K562 (cell line): ENCODE measurements at regions not wholly inside any gene's neighbourhood (a gene's known extent, or its start where the extent isn't known, plus 50 kb on each side); places are given as distances from the start of the nearest gene placed in this dataset.

Source experiments
- ATAC-seq: fragments of 200-7000 bp; cut with Tn5 transposase; 3 replicates; pipeline ENCODE4 v1.9.1; 2020; ENCODE audit warnings: moderate library complexity
- BruUV-seq: library from RNA; stranded (reverse); fragments of 400-500 nt; replicated peaks from 2 replicates; lab custom pipeline; 2021; lab: Mats Ljungman, UMichigan
- CTCF ChIA-PET: fragments of 300-600 bp; formaldehyde crosslinking; extraction: SDS; loops from one replicate; lab custom pipeline; 2021; ENCODE audit warnings: low intra/inter-chr PET ratio; lab: Yijun Ruan, JAX
- POLR2A ChIA-PET: fragments of 300-600, 350-650 bp; sonication (Branson Sonifier 250); formaldehyde crosslinking; extraction: SDS; loops from one replicate; lab custom pipeline; 2021; ENCODE audit warnings: antibody characterized with exemption, inconsistent platforms; lab: Yijun Ruan, JAX
- DNase-seq, 4 experiments: peaks; one replicate each; pipeline versions ENCODE4 v3.0.0 to v3.0.0-alpha.2; 2011 to 2018; ENCODE audit warnings: low spot score in 3 of 4, mixed read lengths in 3 of 4; ENCODE audit errors: extremely low read depth in 1 of 4
- FAIRE-seq: peaks from 2 replicates; lab custom pipeline; 2011; peaks lifted over from hg19 to GRCh38; lab: Jason Lieb, UNC
- H2AFZ ChIP-seq: 2 replicates; pipeline ENCODE4 v1.6.0; 2011; ENCODE audit warnings: low read depth, low read length, control low read depth, inconsistent platforms
- H3K27ac ChIP-seq: fragments of 200-600 bp; 3 replicates; pipeline ENCODE4 v1.8.0; 2011; ENCODE audit warnings: low read depth, mild to moderate bottlenecking, control low read depth, inconsistent platforms, low read length, moderate library complexity, mixed read lengths; ENCODE audit errors: extremely low read depth
- H3K27me3 ChIP-seq, 2 experiments: fragments of 300-600 bp in 1 of 2; 2 replicates in 1 of 2; 3 replicates in 1 of 2; pipeline versions ENCODE4 v1.6.0 to v1.8.0; 2011; ENCODE audit warnings: inconsistent platforms in 2 of 2, low read length in 2 of 2, mild to moderate bottlenecking in 1 of 2, mixed read lengths in 1 of 2, moderate library complexity in 1 of 2; ENCODE audit not compliant: control insufficient read depth in 2 of 2, insufficient read depth in 2 of 2
- H3K36me3 ChIP-seq: fragments of 300-600 bp; 3 replicates; pipeline ENCODE4 v1.8.0; 2011; ENCODE audit warnings: mild to moderate bottlenecking, low read length, inconsistent platforms; ENCODE audit not compliant: control insufficient read depth, insufficient read depth
- H3K4me1 ChIP-seq, 2 experiments: fragments of 200-600 bp in 1 of 2; replicated peaks in 1 of 2; 2 replicates in 1 of 2; 3 replicates in 1 of 2; pipeline versions ENCODE4 v1.5.1 to v1.8.0; 2011; ENCODE audit warnings: inconsistent platforms in 2 of 2, low read length in 2 of 2, mild to moderate bottlenecking in 1 of 2, mixed read lengths in 1 of 2, moderate library complexity in 1 of 2; ENCODE audit not compliant: control insufficient read depth in 2 of 2, insufficient read depth in 2 of 2
- H3K4me2 ChIP-seq: 2 replicates; pipeline ENCODE4 v1.6.1; 2011; ENCODE audit warnings: low read length, control low read depth, inconsistent platforms, mixed read lengths; ENCODE audit not compliant: insufficient read depth
- H3K4me3 ChIP-seq: fragments of 200-600 bp; sonication (generic), shearing (Covaris generic); 2 replicates; pipeline ENCODE4 v1.5.1; 2016; ENCODE audit warnings: control low read depth, inconsistent platforms
- H3K79me2 ChIP-seq: fragments of 200-600 bp; 3 replicates; pipeline ENCODE4 v1.8.0; 2011; ENCODE audit warnings: low read length, inconsistent platforms; ENCODE audit not compliant: control insufficient read depth, insufficient read depth
- H3K9ac ChIP-seq, 2 experiments: 2 replicates each; pipeline versions ENCODE4 v1.6.0 to v1.6.1; 2011; ENCODE audit warnings: low read depth in 2 of 2, low read length in 2 of 2, control low read depth in 1 of 2, inconsistent platforms in 1 of 2, mild to moderate bottlenecking in 1 of 2, mixed read lengths in 1 of 2; ENCODE audit not compliant: insufficient read depth in 1 of 2
- H3K9me1 ChIP-seq: one replicate; pipeline ENCODE4 v1.6.0; 2011; ENCODE audit warnings: inconsistent platforms, mild to moderate bottlenecking, low read length, moderate library complexity; ENCODE audit not compliant: control insufficient read depth, insufficient read depth
- H3K9me3 ChIP-seq: replicated peaks from 2 replicates; pipeline ENCODE4 v1.5.1; 2011; ENCODE audit warnings: low read depth, low read length, inconsistent platforms; ENCODE audit not compliant: control insufficient read depth, insufficient read depth
- H4K20me1 ChIP-seq: replicated peaks from 2 replicates; pipeline ENCODE4 v1.6.1; 2011; ENCODE audit warnings: low read length, inconsistent platforms, mixed read lengths; ENCODE audit not compliant: control insufficient read depth, insufficient read depth
- KLF13 ChIP-seq: fragments of 450-650 bp; IDR thresholded peaks from 2 replicates; pipeline ENCODE4 v1.6.1; 2016; ENCODE audit warnings: missing genetic modification characterization, low read depth, mild to moderate bottlenecking, missing compliant biosample characterization, moderate library complexity, borderline replicate concordance
- NRF1 ChIP-seq, 2 experiments: fragments of 450-650 bp; IDR thresholded peaks in 1 of 2; conservative IDR thresholded peaks in 1 of 2; 2 replicates each; pipeline ENCODE4 v1.6.1; 2014; ENCODE audit warnings: mild to moderate bottlenecking in 2 of 2
- WGBS: fragments of 100-300 bp; shearing (Covaris generic); methylation state at CpG from one replicate; pipeline ENCODE4 v1.1.6; 2016; ENCODE audit warnings: low coverage, mixed read lengths; ENCODE audit not compliant: insufficient coverage; ENCODE audit errors: missing lambda C conversion rate; 5-methylcytosine and 5-hydroxymethylcytosine counted together
- in situ Hi-C: fragments of 300-500 bp; cut with MboI; formaldehyde crosslinking; loops from 4 replicates; pipeline ENCODE4 v1.15.0; 2018; ENCODE audit warnings: inconsistent platforms, mixed read lengths
- intact Hi-C: fragments of 100-400 bp; cut with micrococcal nuclease; formaldehyde crosslinking; loops from 2 replicates; pipeline ENCODE4 v1.14.2; 2022
- TF ChIP-seq, protein P1 (sequence below): fragments of 450-650 bp; IDR thresholded peaks from 2 replicates; pipeline ENCODE4 v1.6.1; 2016; ENCODE audit warnings: antibody characterized with exemption

DNA sequence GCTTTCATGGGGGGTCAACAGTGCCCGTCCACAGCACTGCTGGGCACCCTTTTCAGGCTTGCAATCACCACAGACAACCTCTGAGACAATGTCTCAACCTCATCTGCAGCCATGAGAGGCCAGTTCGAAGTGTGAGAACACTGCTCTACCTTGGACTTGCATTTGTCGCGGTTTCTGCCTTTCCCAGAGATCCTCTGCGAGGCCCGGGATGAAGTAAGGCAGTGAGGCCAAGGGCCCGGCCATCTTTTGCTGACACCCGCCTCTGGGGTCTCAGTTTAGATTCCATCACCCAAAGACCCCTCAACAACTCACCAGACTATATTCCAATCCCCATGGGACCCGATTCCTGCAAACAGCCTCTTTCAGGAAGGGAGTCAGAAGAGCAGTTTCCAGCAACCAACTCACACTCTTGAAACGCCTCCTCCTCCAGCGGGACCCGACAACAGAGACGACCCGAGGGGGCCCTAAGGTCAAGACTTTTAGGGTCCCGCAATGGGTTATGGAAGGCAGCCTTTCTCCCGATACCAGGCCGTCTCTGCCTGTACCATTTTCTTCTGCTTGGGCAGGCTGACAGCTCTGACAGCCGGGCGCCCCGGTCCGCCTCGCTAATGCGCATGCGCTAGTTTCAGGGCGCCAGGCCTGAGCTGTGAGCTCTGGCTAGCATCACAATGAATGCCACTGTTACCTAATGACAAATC is 576.0 kb downstream of the KCNJ18 start:
- TF ChIP-seq, protein P1, sequence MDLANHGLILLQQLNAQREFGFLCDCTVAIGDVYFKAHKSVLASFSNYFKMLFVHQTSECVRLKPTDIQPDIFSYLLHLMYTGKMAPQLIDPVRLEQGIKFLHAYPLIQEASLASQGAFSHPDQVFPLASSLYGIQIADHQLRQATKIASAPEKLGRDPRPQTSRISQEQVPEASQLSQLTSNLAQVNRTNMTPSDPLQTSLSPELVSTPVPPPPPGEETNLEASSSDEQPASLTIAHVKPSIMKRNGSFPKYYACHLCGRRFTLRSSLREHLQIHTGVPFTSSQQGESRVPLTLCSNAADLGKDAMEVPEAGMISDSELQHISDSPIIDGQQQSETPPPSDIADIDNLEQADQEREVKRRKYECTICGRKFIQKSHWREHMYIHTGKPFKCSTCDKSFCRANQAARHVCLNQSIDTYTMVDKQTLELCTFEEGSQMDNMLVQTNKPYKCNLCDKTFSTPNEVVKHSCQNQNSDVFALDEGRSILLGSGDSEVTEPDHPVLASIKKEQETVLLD, result peak; percentile 70; the same call in 1 of the 2 replicates
- TF ChIP-seq KLF13 (tag), result no peak
- TF ChIP-seq NRF1 (conservative IDR thresholded peaks at IDR 0.05 in 1 of 2, IDR thresholded peaks at IDR 0.05 in 1 of 2), result peak; percentile 89 to 90
- TF ChIP-seq, all 486 proteins: peak for 2
- ATAC-seq (peak; percentile 59), DNase-seq (peak; percentile 19 to 51 (median 32)), FAIRE-seq (no peak)
- H3K27me3 ChIP-seq, result no peaks in the 10 kb centered on the region
- no peaks in the 10 kb centered on the region; the same call in 1 of the 2 replicates for H3K9me3 ChIP-seq
- H3K9ac ChIP-seq, result no peak overlapping the region
- peak overlapping the region; percentile 69 for H2AFZ ChIP-seq
- no peaks in the 10 kb centered on the region for H4K20me1 ChIP-seq
- no peaks in the 10 kb centered on the region for H3K36me3 ChIP-seq
- no peak overlapping the region for H3K27ac ChIP-seq
- H3K79me2 ChIP-seq, result no peaks in the 10 kb centered on the region
- CTCF ChIA-PET, result no interaction called here
- H3K9me1 ChIP-seq, result no peaks in the 10 kb centered on the region
- intact Hi-C loops, result no loop called here
- BruUV-seq, result no TSS peak
- POLR2A ChIA-PET, result interaction anchor here (0.7 kb wide), 1 partner anchor 9 kb away, joined by 3 read pairs; no protein-coding TSS in a partner anchor
- peaks cover 2 to 10% of the 10 kb centered on the region in 2 experiments; a peak in 4 of 5 replicates for H3K4me1 ChIP-seq
- no peak overlapping the region for H3K4me3 ChIP-seq
- WGBS, result 38% methylated on average over 21 of the region's 25 CpGs
- peak overlapping the region; percentile 46 for H3K4me2 ChIP-seq
- in situ Hi-C loops, result loop anchor here (5.0 kb wide), 1 partner anchor 46 kb away; no protein-coding TSS in a partner anchor
